Loucy (cell line): ENCODE measurements at regions not wholly inside any gene's neighbourhood (a gene's known extent, or its start where the extent isn't known, plus 50 kb on each side); places are given as distances from the start of the nearest gene placed in this dataset.

Experiments
- EZH2phosphoT487 ChIP-seq: fragments of 200-600 bp; IDR thresholded peaks from 2 replicates; pipeline ENCODE4 v1.6.1; 2018; ENCODE audit warnings: antibody characterized with exemption, mild to moderate bottlenecking, moderate library complexity, borderline replicate concordance
- TF ChIP-seq, protein P1 (sequence below): fragments of 200-600 bp; sonication (generic); conservative IDR thresholded peaks from 2 replicates; pipeline ENCODE4 v1.5.1; 2014; ENCODE audit warnings: mild to moderate bottlenecking, antibody characterized with exemption, low read length

DNA sequence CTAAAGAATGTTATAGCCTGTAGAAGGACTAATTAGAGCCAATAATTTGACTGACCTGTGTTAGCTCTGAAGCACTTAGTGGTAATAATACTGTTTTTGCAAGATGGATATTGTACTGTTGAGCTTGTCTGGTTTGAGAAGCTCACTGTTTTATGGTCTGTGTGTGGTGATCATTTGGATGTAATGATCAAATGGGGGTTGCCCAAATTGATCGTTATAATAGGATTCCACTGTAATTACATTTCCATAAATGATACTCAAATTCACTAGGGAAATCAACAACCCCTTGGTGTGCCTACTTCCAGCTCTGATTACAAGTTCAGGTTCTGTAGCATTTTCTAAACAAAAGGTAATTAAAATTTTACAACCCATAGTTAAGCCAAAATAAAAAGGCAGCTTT is 971.4 kb downstream of the TTLL7 start:
- TF ChIP-seq EZH2phosphoT487 = no peak
- TF ChIP-seq, protein P1, sequence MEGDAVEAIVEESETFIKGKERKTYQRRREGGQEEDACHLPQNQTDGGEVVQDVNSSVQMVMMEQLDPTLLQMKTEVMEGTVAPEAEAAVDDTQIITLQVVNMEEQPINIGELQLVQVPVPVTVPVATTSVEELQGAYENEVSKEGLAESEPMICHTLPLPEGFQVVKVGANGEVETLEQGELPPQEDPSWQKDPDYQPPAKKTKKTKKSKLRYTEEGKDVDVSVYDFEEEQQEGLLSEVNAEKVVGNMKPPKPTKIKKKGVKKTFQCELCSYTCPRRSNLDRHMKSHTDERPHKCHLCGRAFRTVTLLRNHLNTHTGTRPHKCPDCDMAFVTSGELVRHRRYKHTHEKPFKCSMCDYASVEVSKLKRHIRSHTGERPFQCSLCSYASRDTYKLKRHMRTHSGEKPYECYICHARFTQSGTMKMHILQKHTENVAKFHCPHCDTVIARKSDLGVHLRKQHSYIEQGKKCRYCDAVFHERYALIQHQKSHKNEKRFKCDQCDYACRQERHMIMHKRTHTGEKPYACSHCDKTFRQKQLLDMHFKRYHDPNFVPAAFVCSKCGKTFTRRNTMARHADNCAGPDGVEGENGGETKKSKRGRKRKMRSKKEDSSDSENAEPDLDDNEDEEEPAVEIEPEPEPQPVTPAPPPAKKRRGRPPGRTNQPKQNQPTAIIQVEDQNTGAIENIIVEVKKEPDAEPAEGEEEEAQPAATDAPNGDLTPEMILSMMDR = no peak
